ENCODE measurements at regions not wholly inside any gene's neighbourhood (a gene's known extent, or its start where the extent isn't known, plus 50 kb on each side); places are given as distances from the start of the nearest gene placed in this dataset.
"Not testable (repeated sequence)": the region's sequence is repeated elsewhere in the genome, so short reads cannot be mapped to it uniquely, and the experiment has no call there.

GRCh38 chr10:33869028-33869427, 534.6 kb upstream of the NRP1 start:
- H4K20me1 ChIP-seq (ENCODE audit: control insufficient read depth, extremely low read depth, insufficient read depth, low read length), result no peaks in the 10 kb centered on the region
- FAIRE-seq (no peak), DNase-seq (ENCODE audit: low read depth, low spot score) (no peak)
- no peak overlapping the region for H3K4me2 ChIP-seq (ENCODE audit: control insufficient read depth, extremely low read depth, insufficient read depth, low read depth, low read length)
- no peaks in the 10 kb centered on the region for H3K36me3 ChIP-seq (ENCODE audit: control insufficient read depth in 2 of 2, extremely low read depth in 1 of 2, insufficient read depth in 2 of 2, low read length in 2 of 2)
- no peaks in the 10 kb centered on the region for H3K9me3 ChIP-seq (ENCODE audit: control insufficient read depth, low read depth, low read length)
- no peaks in the 10 kb centered on the region for H3K4me1 ChIP-seq (ENCODE audit: control insufficient read depth, extremely low read depth, insufficient read depth, low read length)
- no peak overlapping the region for H3K27ac ChIP-seq (ENCODE audit: control insufficient read depth, insufficient read depth, low read length)
- no peaks in the 10 kb centered on the region for H3K9me1 ChIP-seq (ENCODE audit: control insufficient read depth, extremely low read depth, insufficient read depth, low read length)
- TF ChIP-seq CTCF (optimal IDR thresholded peaks at IDR 0.05 in 1 of 3, IDR thresholded peaks at IDR 0.05 in 1 of 3, conservative IDR thresholded peaks at IDR 0.05 in 1 of 3; ENCODE audit: extremely low read depth in 1 of 3, insufficient read depth in 2 of 3, low read length in 3 of 3) (no peak), EZH2 (IDR thresholded peaks at IDR 0.05; ENCODE audit: low read length) (no peak)
- H3K79me2 ChIP-seq (ENCODE audit: control insufficient read depth, insufficient read depth, low read length), result no peaks in the 10 kb centered on the region
- no peak overlapping the region for H3K4me3 ChIP-seq (ENCODE audit: control insufficient read depth in 2 of 3, extremely low read depth in 1 of 3, insufficient read depth in 2 of 3, low read depth in 1 of 3, low read length in 3 of 3)
- H2AFZ ChIP-seq (ENCODE audit: control insufficient read depth, low read length), result no peak overlapping the region
- no peak overlapping the region for H3K9ac ChIP-seq (ENCODE audit: control insufficient read depth, extremely low read depth, insufficient read depth, low read length)
- dilution Hi-C loops (cut with MboI; ENCODE audit: extremely low pct_ligation_motif_present, low sequenced_read_pairs), result no loop called here
- peaks cover 6% of the 10 kb centered on the region for H3K27me3 ChIP-seq (ENCODE audit: control insufficient read depth, extremely low read depth, insufficient read depth, low read length)

- DNase-seq (ENCODE audit: low read depth, low spot score); H3K27me3 ChIP-seq (ENCODE audit: control insufficient read depth, extremely low read depth, insufficient read depth, low read length); H3K9ac ChIP-seq (ENCODE audit: control insufficient read depth, extremely low read depth, insufficient read depth, low read length); H3K36me3 ChIP-seq (ENCODE audit: control insufficient read depth in 2 of 2, extremely low read depth in 1 of 2, insufficient read depth in 2 of 2, low read length in 2 of 2); H3K4me1 ChIP-seq (ENCODE audit: control insufficient read depth, extremely low read depth, insufficient read depth, low read length); FAIRE-seq; H3K4me2 ChIP-seq (ENCODE audit: control insufficient read depth, extremely low read depth, insufficient read depth, low read depth, low read length); H3K9me3 ChIP-seq (ENCODE audit: control insufficient read depth, low read depth, low read length); H3K9me1 ChIP-seq (ENCODE audit: control insufficient read depth, extremely low read depth, insufficient read depth, low read length); H3K27ac ChIP-seq (ENCODE audit: control insufficient read depth, insufficient read depth, low read length); H3K79me2 ChIP-seq (ENCODE audit: control insufficient read depth, insufficient read depth, low read length); dilution Hi-C loops (cut with MboI; ENCODE audit: extremely low pct_ligation_motif_present, low sequenced_read_pairs); H3K4me3 ChIP-seq (ENCODE audit: control insufficient read depth in 2 of 3, extremely low read depth in 1 of 3, insufficient read depth in 2 of 3, low read depth in 1 of 3, low read length in 3 of 3); H2AFZ ChIP-seq (ENCODE audit: control insufficient read depth, low read length); H4K20me1 ChIP-seq (ENCODE audit: control insufficient read depth, extremely low read depth, insufficient read depth, low read length): not testable (repeated sequence)
Measured at GRCh38 chr10:33867199-33867789, 532.8 kb upstream of the NRP1 start.

GRCh38 chr10:33863352-33863751, 528.9 kb upstream of the NRP1 start:
- H3K4me1 ChIP-seq (ENCODE audit: control insufficient read depth, extremely low read depth, insufficient read depth, low read length), result no peaks in the 10 kb centered on the region
- FAIRE-seq (no peak), DNase-seq (ENCODE audit: low read depth, low spot score) (no peak)
- H3K27me3 ChIP-seq (ENCODE audit: control insufficient read depth, extremely low read depth, insufficient read depth, low read length), result peaks cover 3% of the 10 kb centered on the region
- dilution Hi-C loops (cut with MboI; ENCODE audit: extremely low pct_ligation_motif_present, low sequenced_read_pairs), result no loop called here
- no peaks in the 10 kb centered on the region for H4K20me1 ChIP-seq (ENCODE audit: control insufficient read depth, extremely low read depth, insufficient read depth, low read length)
- H3K4me2 ChIP-seq (ENCODE audit: control insufficient read depth, extremely low read depth, insufficient read depth, low read depth, low read length), result no peak overlapping the region
- no peaks in the 10 kb centered on the region for H3K9me1 ChIP-seq (ENCODE audit: control insufficient read depth, extremely low read depth, insufficient read depth, low read length)
- no peaks in the 10 kb centered on the region for H3K36me3 ChIP-seq (ENCODE audit: control insufficient read depth in 2 of 2, extremely low read depth in 1 of 2, insufficient read depth in 2 of 2, low read length in 2 of 2)
- H2AFZ ChIP-seq (ENCODE audit: control insufficient read depth, low read length), result no peak overlapping the region
- H3K9me3 ChIP-seq (ENCODE audit: control insufficient read depth, low read depth, low read length), result no peaks in the 10 kb centered on the region
- no peak for TF ChIP-seq CTCF (optimal IDR thresholded peaks at IDR 0.05 in 1 of 3, IDR thresholded peaks at IDR 0.05 in 1 of 3, conservative IDR thresholded peaks at IDR 0.05 in 1 of 3; ENCODE audit: extremely low read depth in 1 of 3, insufficient read depth in 2 of 3, low read length in 3 of 3)
- no peak for TF ChIP-seq EZH2 (IDR thresholded peaks at IDR 0.05; ENCODE audit: low read length)
- H3K79me2 ChIP-seq (ENCODE audit: control insufficient read depth, insufficient read depth, low read length), result no peaks in the 10 kb centered on the region
- H3K27ac ChIP-seq (ENCODE audit: control insufficient read depth, insufficient read depth, low read length), result no peak overlapping the region
- no peak overlapping the region for H3K9ac ChIP-seq (ENCODE audit: control insufficient read depth, extremely low read depth, insufficient read depth, low read length)
- no peak overlapping the region for H3K4me3 ChIP-seq (ENCODE audit: control insufficient read depth in 2 of 3, extremely low read depth in 1 of 3, insufficient read depth in 2 of 3, low read depth in 1 of 3, low read length in 3 of 3)

Data from keratinocyte (primary cell).